NCI-H2227 (cell line): ENCODE measurements at regions not wholly inside any gene's neighbourhood (a gene's known extent, or its start where the extent isn't known, plus 50 kb on each side); places are given as distances from the start of the nearest gene placed in this dataset.
"Not testable (repeated sequence)": the region's sequence is repeated elsewhere in the genome, so short reads cannot be mapped to it uniquely, and the experiment has no call there.

Experiments used
- DNase-seq: peaks from one replicate; lab custom pipeline; 2025; ENCODE audit not compliant: unreplicated experiment; lab: John Stamatoyannopoulos, UW

DNA sequence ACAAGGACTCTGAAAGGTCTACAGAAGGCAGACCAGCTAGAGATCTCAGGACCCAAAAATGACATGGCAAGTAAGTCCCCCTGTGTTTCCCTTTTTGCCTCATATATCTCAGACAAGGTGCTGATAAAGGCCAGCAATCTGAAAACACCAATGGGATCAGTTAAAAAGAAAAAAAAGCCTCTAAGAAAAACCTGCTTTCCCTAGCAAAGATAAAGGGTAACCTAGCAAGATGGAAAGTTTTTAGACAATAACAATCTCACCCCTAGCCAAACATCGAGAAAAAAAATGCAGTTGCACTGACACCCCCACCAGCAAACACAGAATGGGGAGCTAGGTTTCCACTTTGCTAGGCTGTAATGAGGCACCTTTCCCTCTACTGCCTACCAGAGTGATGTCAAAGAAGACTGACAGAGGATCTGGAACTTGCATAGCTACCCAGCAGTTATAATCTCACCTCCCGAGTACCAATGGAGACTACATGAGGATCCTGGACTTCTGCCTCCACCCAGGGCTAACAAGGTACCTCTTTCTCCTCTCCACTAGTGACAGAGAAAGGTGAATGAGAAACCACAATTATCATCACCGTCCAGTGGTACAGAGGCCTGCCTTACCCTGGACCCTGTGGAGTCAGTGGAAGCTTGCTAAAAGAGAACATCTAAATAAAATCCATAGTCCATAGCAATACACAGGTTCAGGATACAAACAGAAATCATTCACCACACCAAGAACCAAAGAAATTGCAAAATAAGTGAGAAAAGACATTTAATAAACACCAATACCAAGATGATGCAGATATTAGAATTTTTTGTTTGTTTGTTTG is 240.8 kb downstream of the ARHGAP12 start:
- DNase-seq, result no peak

DNA sequence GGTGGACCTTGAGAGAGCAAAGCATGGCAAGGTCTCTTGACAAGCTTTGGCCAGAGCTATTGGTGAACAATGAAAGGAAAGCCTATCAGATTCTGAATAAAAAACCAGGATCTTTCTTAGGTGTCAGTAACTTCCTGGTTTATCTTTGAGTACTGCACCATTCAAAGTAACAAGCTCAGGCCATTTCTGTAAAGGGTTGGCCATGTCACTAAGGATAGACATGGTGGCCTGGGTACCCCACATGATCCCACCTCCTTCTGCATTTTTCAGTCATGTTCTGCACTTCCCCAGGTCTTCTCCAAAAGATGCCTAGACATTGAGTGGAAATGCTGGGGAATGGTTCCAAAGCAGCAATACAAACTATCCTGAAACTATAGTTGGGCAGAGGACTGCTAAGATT is 242.0 kb downstream of the ARHGAP12 start:
- no peak for DNase-seq

DNA sequence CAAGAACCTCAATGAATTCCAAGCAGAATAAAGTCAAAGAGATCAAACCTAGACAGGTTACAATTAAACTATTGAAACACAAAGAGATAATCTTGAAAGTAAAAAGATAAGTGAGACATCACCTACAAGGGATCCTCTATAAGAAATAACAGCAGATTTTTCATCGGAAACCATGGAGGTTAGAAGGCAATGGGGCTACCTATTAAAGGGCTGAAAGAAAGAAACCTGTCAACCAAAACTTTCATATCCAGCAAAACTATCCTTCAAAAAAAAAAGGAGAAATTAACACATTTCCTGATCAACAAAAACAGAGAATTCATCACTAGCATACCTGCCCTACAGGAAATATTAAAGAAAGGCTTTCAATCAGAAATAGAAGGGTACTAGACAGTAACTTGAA is 244.9 kb downstream of the ARHGAP12 start:
- no peak for DNase-seq

DNA sequence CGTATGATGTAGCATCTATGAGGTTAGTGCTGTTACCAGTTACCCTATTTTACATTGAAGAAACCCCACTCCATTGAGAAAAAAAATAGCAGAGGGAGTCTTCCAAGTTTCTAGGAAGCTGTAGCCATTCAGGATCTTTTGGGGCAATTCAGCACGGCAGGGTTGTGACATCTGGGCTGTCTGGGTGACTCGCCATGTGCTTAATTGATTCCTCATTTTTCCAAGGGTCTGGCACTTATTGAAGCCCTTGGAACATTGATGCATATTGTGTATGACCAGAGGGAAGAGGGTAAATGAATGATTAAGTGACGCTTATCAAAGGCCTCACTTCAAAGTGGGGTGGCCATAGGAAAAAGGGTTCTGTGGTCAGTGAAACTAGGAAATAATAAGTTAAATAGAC is 248.7 kb downstream of the ARHGAP12 start:
- no peak for DNase-seq

DNA sequence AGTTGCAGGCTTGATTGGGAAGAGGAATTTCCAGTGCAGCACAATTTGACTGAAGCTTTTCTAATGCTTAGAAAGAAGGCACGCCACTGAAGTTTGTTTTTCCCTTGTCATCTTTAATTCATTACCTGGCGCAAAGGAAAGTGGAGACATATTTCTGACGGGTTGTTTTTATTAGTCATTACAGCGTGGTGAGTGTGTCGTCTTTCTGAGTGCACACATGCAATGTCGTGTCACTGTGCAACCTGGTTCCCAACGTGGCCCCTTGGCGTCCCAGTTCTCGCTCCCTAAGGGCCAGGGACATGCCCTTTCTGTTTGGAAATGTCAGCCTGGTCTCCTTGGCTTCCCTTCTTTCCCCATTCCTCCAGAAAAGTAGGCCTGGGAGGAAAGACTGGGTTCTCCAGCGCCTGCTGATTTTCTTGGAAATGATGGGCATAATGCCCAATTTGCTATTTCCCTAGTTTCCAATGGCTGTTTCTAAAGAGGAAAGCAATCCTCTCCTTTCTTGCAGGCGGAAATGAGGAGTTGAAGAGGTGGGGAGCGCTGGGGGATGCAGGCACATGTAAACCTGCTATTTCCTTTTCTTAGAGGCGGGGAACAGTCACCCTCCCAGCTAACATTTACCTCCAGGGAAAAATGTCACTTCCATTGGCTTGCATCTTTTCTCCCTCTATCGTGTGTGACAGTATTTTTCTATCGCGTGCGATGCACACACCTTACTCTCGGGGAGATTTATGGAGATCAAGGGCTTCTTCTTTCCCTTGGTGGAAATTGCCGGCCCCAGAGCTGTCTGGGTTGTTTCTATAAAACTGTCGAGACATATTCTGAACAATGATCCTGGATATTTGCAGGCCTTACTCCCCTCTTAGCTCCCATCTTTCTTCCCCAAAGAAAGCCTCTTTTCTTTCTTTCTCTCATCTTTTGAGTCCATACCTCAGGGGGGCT is 249.8 kb downstream of the ARHGAP12 start:
- no peak for DNase-seq

DNA sequence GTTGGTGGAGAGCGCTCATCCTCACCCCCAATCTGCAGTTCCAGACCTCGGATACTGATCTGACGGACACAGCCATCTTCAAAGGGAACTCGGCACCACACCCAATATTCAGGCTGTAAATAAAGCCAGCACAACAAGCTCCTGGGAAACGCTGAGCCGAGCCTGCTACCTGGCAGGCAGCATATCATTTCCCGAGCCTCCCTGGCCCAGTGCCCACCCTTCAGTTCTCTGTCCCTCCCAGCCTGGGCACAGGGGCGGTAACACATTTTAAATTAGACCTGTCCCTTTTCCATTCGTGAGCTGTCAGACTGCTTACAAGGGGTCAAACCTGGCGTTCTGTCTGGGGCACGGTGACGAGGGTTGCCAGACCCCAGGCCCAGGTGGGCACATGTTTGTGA is 250.5 kb downstream of the ARHGAP12 start:
- DNase-seq, result no peak

DNA sequence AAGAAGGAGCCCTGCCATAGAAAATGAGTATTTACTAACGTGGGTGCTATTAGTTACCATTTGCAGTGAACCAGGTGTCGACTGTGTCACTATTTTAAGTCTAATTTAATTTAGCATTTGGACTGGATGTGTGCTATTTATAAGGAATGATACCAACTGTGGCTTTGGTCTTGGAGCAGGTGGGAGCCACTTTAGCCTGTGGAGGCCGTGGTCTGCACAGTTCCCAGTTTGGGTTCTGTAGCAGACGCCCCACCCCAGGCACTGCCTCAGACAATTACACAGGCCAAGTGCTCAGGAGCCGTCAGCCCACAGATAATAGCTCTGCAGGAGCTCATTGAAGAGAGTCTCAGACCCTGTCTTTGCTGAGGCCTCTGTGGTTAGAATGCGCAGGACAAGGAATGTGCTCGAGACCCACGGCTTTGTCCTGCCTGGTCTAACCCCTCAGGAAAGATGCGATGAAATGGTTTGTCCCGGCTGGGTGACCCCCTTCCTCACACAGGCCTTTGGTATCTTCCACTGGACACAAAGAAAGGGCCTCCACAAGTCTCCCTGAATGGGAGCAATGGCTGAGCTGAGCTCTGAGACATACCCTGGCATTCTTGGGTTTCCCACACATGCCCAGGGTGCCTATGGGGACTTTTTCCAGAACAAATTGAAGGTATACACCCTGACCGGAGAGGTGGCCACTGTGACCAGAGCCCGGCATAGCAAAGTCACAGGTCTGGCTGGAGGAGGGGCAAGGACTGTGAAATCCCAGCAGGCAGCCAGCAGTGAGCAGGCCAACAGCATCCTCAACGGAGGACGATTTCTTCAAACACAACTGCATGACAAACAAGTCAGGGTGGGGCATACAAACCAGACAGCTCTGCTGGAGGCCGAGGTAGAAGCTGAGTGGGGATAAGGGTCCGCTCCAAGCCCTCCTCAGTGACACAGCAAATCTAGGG is 251.2 kb downstream of the ARHGAP12 start:
- DNase-seq, result peak; percentile 1

DNA sequence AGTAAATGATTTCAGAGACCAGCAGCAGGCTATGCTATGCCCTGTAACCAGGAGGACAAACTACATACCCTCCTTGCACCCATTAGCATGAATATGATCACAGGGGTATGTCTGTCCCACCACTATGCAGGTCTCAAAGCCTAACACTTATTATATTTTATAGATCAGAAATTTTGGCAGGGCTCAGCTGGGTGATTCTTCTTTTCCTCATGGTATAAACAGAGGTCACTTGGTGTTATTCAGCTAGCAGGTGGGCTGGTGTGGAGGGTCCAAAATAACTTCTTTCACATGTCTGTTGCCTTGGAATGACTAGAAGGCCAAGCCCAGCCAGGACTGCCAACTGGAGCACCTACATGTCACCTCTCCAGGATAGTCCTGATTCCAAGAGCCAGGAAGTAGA is 252.9 kb downstream of the ARHGAP12 start:
- no peak for DNase-seq

DNA sequence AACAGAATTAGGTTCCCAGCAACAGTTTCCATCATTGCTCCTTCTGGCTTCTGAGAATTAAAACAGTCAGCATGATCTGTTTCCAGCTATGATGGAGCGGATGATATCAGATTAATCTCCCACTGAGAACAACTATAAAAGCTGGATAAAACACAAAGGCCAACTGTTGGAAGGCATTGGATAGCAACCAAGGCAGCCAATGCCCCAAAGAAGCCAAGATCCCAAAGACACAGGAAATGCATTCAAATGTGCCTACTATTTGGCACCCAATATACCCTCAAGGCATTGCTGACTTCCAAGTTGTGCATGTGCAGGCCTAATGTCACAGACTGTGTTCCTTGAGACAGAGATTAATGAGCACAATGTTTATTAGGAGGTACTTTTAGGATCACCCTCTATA is 259.3 kb downstream of the ARHGAP12 start:
- no peak for DNase-seq

DNA sequence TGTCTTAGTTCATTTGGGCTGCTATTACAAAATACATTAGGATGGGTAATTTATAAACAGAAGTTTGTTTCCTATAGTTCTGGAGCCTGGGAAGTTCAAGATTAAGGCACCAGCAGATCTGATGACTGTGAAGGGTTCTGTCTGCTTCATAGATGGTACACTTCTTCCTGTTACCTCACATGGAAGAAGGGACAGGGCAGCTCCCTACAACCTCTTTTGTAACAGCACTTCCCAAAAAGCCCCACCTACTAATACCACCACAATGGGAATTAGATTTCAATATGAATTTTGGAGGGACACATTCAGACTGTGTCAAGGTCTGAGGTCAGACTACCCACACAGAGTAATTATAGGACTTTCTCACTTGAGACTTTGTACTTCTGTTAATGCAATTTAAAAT is 260.3 kb downstream of the ARHGAP12 start:
- DNase-seq, result no peak

DNA sequence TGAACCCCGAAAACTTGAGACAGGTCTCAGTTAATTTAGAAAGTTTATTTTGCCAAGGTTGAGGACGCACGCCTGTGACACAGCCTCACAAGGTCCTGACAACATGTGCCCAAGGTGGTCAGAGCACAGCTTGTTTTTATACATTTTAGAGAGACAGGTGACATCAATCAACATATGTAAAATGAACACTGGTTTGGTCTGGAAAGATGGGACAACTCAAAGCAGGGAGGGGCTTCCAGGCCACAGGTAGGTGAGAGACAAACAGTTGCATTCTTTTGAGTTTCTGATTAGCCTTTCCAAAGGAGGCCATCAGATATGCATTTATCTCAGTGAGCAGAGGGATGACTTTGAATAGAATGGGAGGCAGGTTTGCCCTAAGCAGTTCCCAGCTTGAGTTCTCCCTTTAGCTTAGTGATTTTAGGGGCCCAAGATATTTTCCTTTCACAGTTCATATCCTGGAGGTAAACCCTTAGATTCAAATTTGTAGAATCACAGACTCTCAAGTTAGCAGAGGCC is 262.8 kb downstream of the ARHGAP12 start:
- DNase-seq, result not testable (repeated sequence)

DNA sequence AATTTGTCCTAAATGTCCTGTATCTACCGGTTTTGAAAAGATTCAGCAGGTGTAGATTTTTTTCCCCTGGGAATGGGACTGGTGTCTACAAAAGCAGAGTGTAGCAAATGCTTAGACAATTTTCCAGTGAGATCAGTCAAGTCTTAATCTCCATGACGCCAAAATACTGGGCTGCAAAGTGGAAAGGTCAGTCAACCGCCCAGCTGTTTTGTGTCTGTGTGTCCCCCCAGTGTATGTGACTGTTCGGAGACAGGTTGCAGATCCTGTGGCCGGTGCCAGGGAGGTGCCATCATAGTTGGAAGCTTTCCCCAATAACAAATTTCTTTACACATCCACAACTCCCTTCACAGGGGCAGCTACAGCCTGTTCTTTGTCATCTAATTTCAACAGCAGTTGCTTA is 263.8 kb downstream of the ARHGAP12 start:
- DNase-seq, result no peak

DNA sequence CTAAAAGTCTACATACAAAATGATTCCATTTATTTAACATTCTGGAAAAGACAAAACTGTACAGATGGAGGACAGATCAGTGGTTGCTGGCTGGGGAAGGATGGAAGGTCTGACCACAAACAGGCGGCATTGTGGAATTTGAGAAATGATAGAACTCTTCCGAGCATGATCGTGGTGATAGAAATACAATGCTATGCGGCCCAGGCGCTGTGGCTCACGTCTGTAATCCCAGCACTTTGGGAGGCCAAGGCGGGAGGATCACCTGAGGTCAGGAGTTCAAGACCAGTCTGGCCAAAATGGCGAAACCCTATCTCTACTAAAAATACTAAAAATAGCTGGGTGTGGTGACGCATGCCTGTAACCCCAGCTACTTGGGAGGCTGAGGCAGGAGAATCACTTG is 264.6 kb downstream of the ARHGAP12 start:
- not testable (repeated sequence) for DNase-seq

DNA sequence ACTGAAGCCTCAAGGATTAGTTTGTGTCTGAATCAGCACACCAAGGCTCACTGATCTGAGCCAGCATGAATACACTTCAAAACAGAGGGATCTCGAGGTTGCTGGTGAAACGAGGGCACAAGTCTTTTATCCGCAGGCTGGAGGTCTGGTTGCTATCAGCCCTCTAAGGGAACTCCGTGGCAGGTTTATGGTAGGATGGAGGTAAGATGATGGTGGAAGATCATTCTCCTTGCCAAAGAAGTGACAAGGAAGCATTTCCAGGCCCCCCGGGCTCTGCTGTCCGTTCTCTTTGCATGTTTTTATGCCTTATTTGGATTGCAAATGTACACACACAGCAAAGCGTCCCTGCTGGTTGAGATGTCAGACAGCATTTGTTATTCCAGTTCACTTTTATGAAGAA is 268.3 kb downstream of the ARHGAP12 start:
- no peak for DNase-seq

DNA sequence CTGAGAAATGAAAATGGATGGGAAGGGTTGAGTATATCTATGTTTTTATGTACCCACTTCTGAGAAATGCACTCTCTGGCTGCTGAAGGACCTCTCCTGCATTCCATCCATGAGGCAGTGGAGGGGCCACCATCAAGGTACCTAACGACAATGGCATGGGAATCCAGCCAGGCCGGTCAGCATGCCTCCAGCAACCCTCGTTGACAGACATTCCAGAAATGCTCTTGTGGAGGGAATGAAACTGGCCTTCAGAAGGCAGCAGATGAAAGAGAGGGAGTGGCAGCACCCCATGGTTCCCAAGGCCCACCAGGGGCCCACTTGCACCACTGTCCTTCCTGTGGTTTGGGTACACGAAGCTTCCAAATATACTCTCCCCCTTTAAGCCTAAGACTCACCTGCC is 269.0 kb downstream of the ARHGAP12 start:
- no peak for DNase-seq

DNA sequence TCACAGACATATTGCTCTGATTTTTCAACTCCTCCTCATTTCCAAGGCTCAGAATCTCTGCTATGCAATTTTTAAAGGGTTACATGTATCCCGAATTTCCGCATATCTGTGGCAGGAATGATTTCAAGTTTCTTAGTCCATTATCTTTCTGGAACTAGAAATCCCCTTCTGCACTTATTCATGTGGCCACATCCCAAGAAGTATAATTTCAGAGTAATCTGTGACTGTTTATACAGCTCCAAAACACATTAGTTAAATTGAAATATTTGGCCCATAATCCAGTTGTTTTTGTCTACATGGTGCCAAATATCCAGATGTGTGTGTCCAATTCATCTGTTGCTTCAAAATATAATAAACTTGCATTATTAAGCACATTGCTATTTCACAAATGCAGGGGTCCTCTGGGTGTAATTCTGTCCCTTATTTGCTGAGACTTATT is 271.2 kb downstream of the ARHGAP12 start:
- DNase-seq, result no peak

DNA sequence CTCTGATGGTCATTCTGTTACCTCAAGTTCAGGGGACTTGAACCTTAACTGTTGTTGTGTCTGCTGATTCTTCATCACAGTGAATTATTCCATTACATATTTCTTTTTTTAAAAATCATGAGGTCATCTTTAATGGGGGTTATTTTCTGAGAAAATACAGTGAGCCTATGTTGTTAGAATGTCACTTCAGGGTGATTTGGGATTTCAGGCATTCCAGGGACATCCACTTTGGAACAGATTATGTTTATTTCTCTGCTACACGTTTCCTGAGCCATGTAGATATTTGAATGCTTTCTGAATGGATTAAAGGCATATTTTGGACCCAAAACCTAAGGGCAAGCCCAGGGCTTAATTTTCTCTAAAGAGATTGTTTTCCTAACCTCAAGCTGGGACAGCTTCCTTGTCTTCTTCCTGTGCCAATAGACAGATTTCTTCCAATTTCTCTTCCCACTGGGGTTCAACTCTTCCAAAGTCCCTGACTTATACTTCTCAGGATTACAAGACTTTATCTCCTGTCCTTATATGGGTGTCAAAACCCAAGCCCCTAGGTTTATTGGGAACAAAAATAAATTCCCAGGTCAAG is 271.7 kb downstream of the ARHGAP12 start:
- no peak for DNase-seq

DNA sequence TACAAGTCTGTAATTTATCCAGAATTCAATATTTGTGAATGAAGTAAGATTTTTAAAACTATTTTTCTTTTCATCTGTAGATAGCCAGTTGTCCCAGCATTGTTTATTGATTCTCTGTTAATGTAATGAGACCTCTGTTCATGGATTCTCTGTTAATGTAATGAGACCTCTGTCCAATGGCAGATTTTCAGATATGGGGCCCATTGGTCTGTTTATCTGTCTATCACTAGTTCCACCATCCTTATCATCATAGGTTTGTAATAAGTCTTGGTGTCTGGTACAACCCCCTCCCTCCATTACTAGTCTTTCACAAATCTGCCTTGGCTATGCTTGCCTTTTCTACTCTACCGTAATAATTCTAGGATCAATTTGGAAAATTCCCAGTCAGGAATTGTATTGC is 276.6 kb downstream of the ARHGAP12 start:
- no peak for DNase-seq

DNA sequence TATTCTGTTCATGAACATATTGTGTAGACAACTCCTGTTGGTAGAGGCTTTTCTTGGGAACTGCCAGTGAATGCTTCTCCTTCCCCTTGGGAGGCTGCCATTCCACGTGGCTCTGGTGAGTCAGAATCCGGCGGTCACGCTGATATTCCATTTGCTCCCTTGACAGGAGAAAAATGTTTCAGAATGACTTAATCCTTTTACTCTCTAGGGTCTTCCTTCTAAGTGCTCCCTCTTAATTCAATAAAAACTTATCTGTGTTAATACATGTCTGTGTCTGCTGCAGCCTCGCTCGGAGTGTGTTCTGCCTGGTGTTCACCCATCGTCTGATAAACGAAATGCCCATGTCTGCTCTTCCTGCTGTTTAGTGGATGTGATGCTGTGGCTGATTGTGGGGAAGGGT is 278.6 kb downstream of the ARHGAP12 start:
- no peak for DNase-seq

DNA sequence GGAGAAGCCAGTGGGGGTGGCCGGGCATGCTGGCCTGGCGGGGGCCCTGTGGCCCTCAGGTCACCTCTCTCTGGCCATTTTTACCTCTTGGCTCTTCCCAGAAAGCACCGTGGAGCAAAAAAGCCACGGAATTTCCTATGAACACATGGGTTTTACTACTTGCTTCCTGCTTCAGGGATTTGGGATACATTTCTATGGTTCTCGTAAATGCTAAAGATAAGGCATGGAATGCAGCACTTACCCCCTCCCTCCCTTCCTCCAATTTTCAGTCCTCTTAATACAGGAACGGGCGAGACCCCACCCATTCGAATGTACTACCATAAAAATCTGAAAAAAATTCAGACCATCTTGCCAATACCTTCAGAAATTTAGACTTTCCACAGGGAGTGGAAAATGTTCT is 279.7 kb downstream of the ARHGAP12 start:
- no peak for DNase-seq
